H1 (cell line): ENCODE measurements at regions not wholly inside any gene's neighbourhood (a gene's known extent, or its start where the extent isn't known, plus 50 kb on each side); places are given as distances from the start of the nearest gene placed in this dataset.
A peak's percentile ranks its signal among the peaks of the same experiment; 100 is the strongest.

Experiments
- CTCF ChIA-PET: fragments of 300-600 bp; sonication (Branson Sonifier 250); formaldehyde crosslinking; loops from one replicate; lab custom pipeline; 2021; ENCODE audit not compliant: partially characterized antibody; lab: Charles Lee
- POLR2A ChIA-PET: fragments of 300-600 bp; sonication (Branson Sonifier 250); formaldehyde crosslinking; loops from one replicate; lab custom pipeline; 2021; ENCODE audit warnings: inconsistent platforms; ENCODE audit not compliant: partially characterized antibody; lab: Charles Lee
- DNase-seq, 2 experiments: peaks; one replicate each; pipeline versions ENCODE4 v3.0.0 to v3.0.0-alpha.2; 2010 to 2022; ENCODE audit warnings: low spot score in 2 of 2, low read depth in 1 of 2, mixed read lengths in 1 of 2
- FAIRE-seq: peaks from 2 replicates; lab custom pipeline; 2011; peaks lifted over from hg19 to GRCh38; lab: Jason Lieb, UNC
- H2AFZ ChIP-seq: 2 replicates; pipeline ENCODE4 v1.8.1; 2012; ENCODE audit warnings: low read length, inconsistent platforms
- H2AK5ac ChIP-seq: 2 replicates; pipeline ENCODE4 v1.6.1; 2013; ENCODE audit warnings: low read depth, low read length
- H2BK120ac ChIP-seq: replicated peaks from 2 replicates; pipeline ENCODE3; 2013; ENCODE audit warnings: low read depth, low read length, inconsistent platforms
- H2BK12ac ChIP-seq: 2 replicates; pipeline ENCODE4 v1.6.1; 2013; ENCODE audit warnings: low read depth, low read length
- H2BK15ac ChIP-seq: 2 replicates; pipeline ENCODE4 v1.6.1; 2013; ENCODE audit warnings: low read length
- H2BK20ac ChIP-seq: 2 replicates; pipeline ENCODE4 v1.6.1; 2013; ENCODE audit warnings: low read length
- H2BK5ac ChIP-seq: 2 replicates; pipeline ENCODE4 v1.6.1; 2013; ENCODE audit warnings: low read depth, low read length
- H3K14ac ChIP-seq: 2 replicates; pipeline ENCODE4 v1.6.1; 2013; ENCODE audit warnings: inconsistent platforms; ENCODE audit not compliant: insufficient read length
- H3K18ac ChIP-seq: 2 replicates; pipeline ENCODE4 v1.6.1; 2013; ENCODE audit warnings: low read length; ENCODE audit errors: extremely low read depth
- H3K23ac ChIP-seq: 2 replicates; pipeline ENCODE4 v1.6.1; 2013; ENCODE audit warnings: inconsistent platforms; ENCODE audit not compliant: insufficient read length
- H3K23me2 ChIP-seq: 2 replicates; pipeline ENCODE4 v1.6.1; 2013; ENCODE audit warnings: low read depth, low read length
- H3K27ac ChIP-seq: 2 replicates; pipeline ENCODE4 v1.6.1; 2011; ENCODE audit warnings: low read depth, low read length, inconsistent platforms
- H3K27me3 ChIP-seq, 4 experiments: replicated peaks in 1 of 4; 1 replicate in 1 of 4; 2 replicates in 3 of 4; pipeline versions ENCODE4 v1.6.1 to v1.8.1; 2011 to 2013; ENCODE audit warnings: low read length in 3 of 4, mild to moderate bottlenecking in 3 of 4, inconsistent platforms in 2 of 4, mixed read lengths in 2 of 4, moderate library complexity in 1 of 4; ENCODE audit not compliant: control insufficient read depth in 3 of 4, insufficient read depth in 3 of 4; ENCODE audit errors: extremely low read depth in 1 of 4
- H3K36me3 ChIP-seq, 4 experiments: 2 replicates each; pipeline versions ENCODE4 v1.6.1 to v1.8.1; 2011 to 2013; ENCODE audit warnings: mild to moderate bottlenecking in 4 of 4, low read length in 3 of 4, moderate library complexity in 2 of 4, control low read depth in 1 of 4, inconsistent platforms in 1 of 4; ENCODE audit not compliant: insufficient read depth in 4 of 4, control insufficient read depth in 2 of 4
- H3K4ac ChIP-seq: replicated peaks from 2 replicates; pipeline ENCODE3; 2013; ENCODE audit warnings: low read length, low read depth, mixed read lengths, inconsistent platforms; ENCODE audit not compliant: insufficient read length
- H3K4me1 ChIP-seq, 4 experiments: replicated peaks in 1 of 4; 1 replicate in 1 of 4; 2 replicates in 3 of 4; pipeline versions ENCODE4 v1.6.1 to v1.8.1; 2011 to 2013; ENCODE audit warnings: low read length in 3 of 4, inconsistent platforms in 2 of 4, mixed read lengths in 1 of 4; ENCODE audit not compliant: insufficient read depth in 4 of 4, control insufficient read depth in 3 of 4
- H3K4me2 ChIP-seq, 2 experiments: 2 replicates each; pipeline versions ENCODE4 v1.6.1 to v1.8.1; 2011 to 2013; ENCODE audit warnings: low read depth in 2 of 2, low read length in 2 of 2, control low read depth in 1 of 2, inconsistent platforms in 1 of 2, mild to moderate bottlenecking in 1 of 2; ENCODE audit not compliant: insufficient read depth in 1 of 2
- H3K4me3 ChIP-seq, 4 experiments: fragments of 200-600, 300-600 bp in 1 of 4; sonication (generic), shearing (Covaris generic), sonication (Bioruptor Twin) in 1 of 4; 2 replicates each; pipeline versions ENCODE4 v1.5.1 to v1.8.1; 2011 to 2016; ENCODE audit warnings: low read length in 4 of 4, low read depth in 3 of 4, control low read depth in 2 of 4, inconsistent platforms in 2 of 4, mild to moderate bottlenecking in 2 of 4, mixed read lengths in 1 of 4, moderate library complexity in 1 of 4; ENCODE audit not compliant: insufficient read depth in 2 of 4; ENCODE audit errors: extremely low read depth in 1 of 4
- H3K56ac ChIP-seq: replicated peaks from 2 replicates; pipeline ENCODE3; 2013; ENCODE audit warnings: low read depth, mild to moderate bottlenecking, mixed read lengths, low read length, inconsistent platforms; ENCODE audit not compliant: insufficient read length
- H3K79me1 ChIP-seq: 2 replicates; pipeline ENCODE4 v1.6.1; 2013; ENCODE audit warnings: low read depth, low read length, control low read depth
- H3K79me2 ChIP-seq, 2 experiments: 2 replicates each; pipeline versions ENCODE4 v1.6.1 to v1.8.1; 2012 to 2013; ENCODE audit warnings: low read length in 2 of 2, mild to moderate bottlenecking in 2 of 2, inconsistent platforms in 1 of 2; ENCODE audit not compliant: insufficient read depth in 2 of 2, control insufficient read depth in 1 of 2
- H3K9ac ChIP-seq, 4 experiments: replicated peaks in 1 of 4; 1 replicate in 1 of 4; 2 replicates in 3 of 4; pipeline versions ENCODE4 v1.6.1 to v1.8.1; 2011 to 2013; ENCODE audit warnings: low read depth in 3 of 4, low read length in 3 of 4, control low read depth in 2 of 4, mild to moderate bottlenecking in 2 of 4, moderate library complexity in 2 of 4, inconsistent platforms in 1 of 4; ENCODE audit errors: extremely low read depth in 1 of 4
- H3K9me3 ChIP-seq, 2 experiments: 2 replicates each; pipeline versions ENCODE4 v1.6.1 to v1.8.1; 2012 to 2013; ENCODE audit warnings: mild to moderate bottlenecking in 2 of 2, moderate library complexity in 2 of 2, control low read depth in 1 of 2, inconsistent platforms in 1 of 2, low read depth in 1 of 2, low read length in 1 of 2, mixed read lengths in 1 of 2; ENCODE audit not compliant: insufficient read depth in 2 of 2
- H4K20me1 ChIP-seq, 2 experiments: replicated peaks in 1 of 2; 2 replicates each; pipeline versions ENCODE3 to v1.8.1; 2011 to 2013; ENCODE audit warnings: inconsistent platforms in 2 of 2, low read length in 2 of 2, mild to moderate bottlenecking in 1 of 2; ENCODE audit not compliant: insufficient read depth in 2 of 2, control insufficient read depth in 1 of 2
- H4K5ac ChIP-seq: 2 replicates; pipeline ENCODE4 v1.6.1; 2013; ENCODE audit warnings: low read length, low read depth, mixed read lengths, inconsistent platforms; ENCODE audit not compliant: insufficient read length
- H4K8ac ChIP-seq: 2 replicates; pipeline ENCODE4 v1.8.0; 2013; ENCODE audit warnings: mild to moderate bottlenecking, moderate library complexity, low read length, inconsistent platforms; ENCODE audit not compliant: insufficient read depth; ENCODE audit errors: extremely low read depth
- H4K91ac ChIP-seq: replicated peaks from 2 replicates; pipeline ENCODE3; 2013; ENCODE audit warnings: low read length, mixed read lengths, inconsistent platforms; ENCODE audit not compliant: insufficient read length
- CTCF ChIP-seq, 3 experiments: IDR thresholded peaks; 1 replicate in 2 of 3; 2 replicates in 1 of 3; pipeline versions ENCODE4 v1.5.1 to v1.6.1; 2011; ENCODE audit warnings: low read length in 3 of 3, mild to moderate bottlenecking in 3 of 3, inconsistent platforms in 2 of 3, low read depth in 1 of 3, moderate library complexity in 1 of 3; ENCODE audit not compliant: insufficient read depth in 1 of 3; ENCODE audit errors: control extremely low read depth in 1 of 3
- RAD21 ChIP-seq, 2 experiments: IDR thresholded peaks in 1 of 2; conservative IDR thresholded peaks in 1 of 2; 2 replicates each; pipeline ENCODE4 v1.6.1; 2011; ENCODE audit warnings: low read depth in 2 of 2, low read length in 2 of 2, improper control_type of control experiment in 1 of 2, inconsistent platforms in 1 of 2, mild to moderate bottlenecking in 1 of 2, moderate library complexity in 1 of 2
- SRF ChIP-seq: IDR thresholded peaks from 2 replicates; pipeline ENCODE4 v1.6.1; 2011; ENCODE audit warnings: mild to moderate bottlenecking, low read depth, low read length, moderate library complexity
- WGBS, 2 experiments: shearing (Covaris generic) in 1 of 2; methylation state at CpG; one replicate each; pipeline versions ENCODE4 v1.1.6 to v1.1.7; 2013 to 2015; ENCODE audit warnings: low lambda C conversion rate in 2 of 2, mixed read lengths in 2 of 2, inconsistent platforms in 1 of 2, low coverage in 1 of 2, missing lambda C conversion rate in 1 of 2; ENCODE audit not compliant: insufficient replicate concordance in 2 of 2, insufficient coverage in 1 of 2, insufficient read length in 1 of 2; ENCODE audit errors: extremely low coverage in 1 of 2, missing lambda C conversion rate in 1 of 2; 5-methylcytosine and 5-hydroxymethylcytosine counted together

DNA sequence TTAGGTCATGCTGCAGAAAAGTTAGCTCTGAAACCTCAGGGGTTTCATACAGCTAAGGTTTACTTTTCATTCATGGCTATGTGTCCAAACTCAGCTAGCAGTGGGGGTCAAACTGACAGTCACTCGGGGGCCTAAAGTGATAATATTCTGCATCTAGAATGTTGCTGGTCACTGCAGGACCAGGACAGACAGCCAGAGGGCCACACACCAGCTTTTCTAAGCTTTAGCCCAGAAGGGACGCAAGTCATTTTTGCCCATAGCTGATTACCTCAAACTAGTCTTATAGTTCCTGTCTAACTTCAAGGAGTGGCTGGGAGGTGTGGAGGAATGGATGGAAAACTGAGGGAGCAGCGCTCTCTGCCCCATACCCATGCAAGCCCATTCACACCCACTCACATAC is 163.0 kb upstream of the NLRP1 start:
- Histone ChIP-seq H3K4me3 (no peak overlapping the region), H3K79me1 (no peaks in the 10 kb centered on the region), H3K4me1 (no peaks in the 10 kb centered on the region), H2BK120ac (no peak overlapping the region), H3K79me2 (no peaks in the 10 kb centered on the region), H3K14ac (no peak overlapping the region), H4K5ac (no peak overlapping the region), H4K8ac (no peak overlapping the region), H3K4ac (no peak overlapping the region), H3K18ac (no peak overlapping the region), H3K23ac (no peak overlapping the region), H2BK5ac (no peak overlapping the region), H3K9me3 (no peaks in the 10 kb centered on the region), H2AFZ (no peak overlapping the region), H2BK12ac (no peak overlapping the region), H2BK15ac (no peak overlapping the region), H2BK20ac (no peak overlapping the region), H3K4me2 (no peak overlapping the region), H3K23me2 (no peaks in the 10 kb centered on the region), H4K20me1 (no peaks in the 10 kb centered on the region), H3K36me3 (no peaks in the 10 kb centered on the region), H3K9ac (no peak overlapping the region), H4K91ac (no peak overlapping the region), H3K27me3 (no peaks in the 10 kb centered on the region), H3K27ac (no peak overlapping the region), H3K56ac (no peak overlapping the region), H2AK5ac (no peak overlapping the region)
- CTCF ChIA-PET = interaction anchor here (0.6 to 4.0 kb wide), 26 partner anchors 9 to 838 kb away, joined by 3 to 14 read pairs (median 4); no protein-coding TSS in a partner anchor
- TF ChIP-seq CTCF (IDR thresholded peaks at IDR 0.05; ENCODE audit: control extremely low read depth in 1 of 3, insufficient read depth in 1 of 3, low read depth in 1 of 3, low read length in 3 of 3) (peak; percentile 8 to 39 (median 26); a peak in 3 of 4 replicates), RAD21 (IDR thresholded peaks at IDR 0.05 in 1 of 2, conservative IDR thresholded peaks at IDR 0.05 in 1 of 2; ENCODE audit: low read depth in 2 of 2, low read length in 2 of 2) (peak; percentile 22 to 38; a peak in 3 of 4 replicates), SRF (no peak)
- FAIRE-seq (no peak), DNase-seq (no peak)
- POLR2A ChIA-PET = no interaction called here
- WGBS, 2 experiments = 87% methylated on average over 3 of the region's 3 CpGs; no CpG with 5 or more reads in 1 of the 2 experiments
